Natural killer cell (primary cell): ENCODE measurements at regions not wholly inside any gene's neighbourhood (a gene's known extent, or its start where the extent isn't known, plus 50 kb on each side); places are given as distances from the start of the nearest gene placed in this dataset.
A peak's percentile ranks its signal among the peaks of the same experiment; 100 is the strongest.

Source experiments
- ATAC-seq, 3 donors: fragments of 150-1000 bp in 2 of 3; fragments of 200-7000 bp in 1 of 3; cut with Tn5 transposase; 1 replicate in 1 of 3; 2 replicates in 2 of 3; pipeline ENCODE4 v1.10.0; 2021; ENCODE audit warnings: mild to moderate bottlenecking in 2 of 3, moderate library complexity in 2 of 3
- DNase-seq, 2 donors: peaks; one replicate each; pipeline versions ENCODE4 v3.0.0 to v3.0.0-alpha.2; 2013 to 2021; ENCODE audit warnings: mixed read lengths in 1 of 2
- H3K27ac ChIP-seq: one replicate; pipeline ENCODE4 v1.5.1; 2013; ENCODE audit warnings: mild to moderate bottlenecking, low read length
- H3K27me3 ChIP-seq: one replicate; pipeline ENCODE4 v1.6.1; 2013; ENCODE audit warnings: low read length; ENCODE audit not compliant: control insufficient read depth, insufficient read depth
- H3K36me3 ChIP-seq: one replicate; pipeline ENCODE4 v1.6.1; 2013; ENCODE audit warnings: low read length; ENCODE audit not compliant: control insufficient read depth, insufficient read depth
- H3K4me1 ChIP-seq: one replicate; pipeline ENCODE4 v1.6.1; 2013; ENCODE audit warnings: low read length; ENCODE audit not compliant: control insufficient read depth, insufficient read depth
- H3K4me3 ChIP-seq: one replicate; pipeline ENCODE4 v1.5.1; 2013; ENCODE audit warnings: low read length
- H3K9me3 ChIP-seq: one replicate; pipeline ENCODE4 v1.6.1; 2013; ENCODE audit warnings: low read length; ENCODE audit not compliant: control insufficient read depth, insufficient read depth
- H3K27ac Mint-ChIP-seq, 2 donors: one replicate each; pipeline ENCODE4 v1.8.0; 2022; ENCODE audit warnings: mild to moderate bottlenecking in 2 of 2, mixed read lengths in 2 of 2, moderate library complexity in 1 of 2
- H3K27me3 Mint-ChIP-seq, 2 donors: one replicate each; pipeline ENCODE4 v1.8.0; 2022; ENCODE audit warnings: low read depth in 2 of 2, mixed read lengths in 2 of 2
- H3K36me3 Mint-ChIP-seq: one replicate; pipeline ENCODE4 v1.8.0; 2022; ENCODE audit warnings: mixed read lengths
- H3K4me1 Mint-ChIP-seq, 2 donors: one replicate each; pipeline ENCODE4 v1.8.0; 2022; ENCODE audit warnings: mixed read lengths in 2 of 2
- H3K4me3 Mint-ChIP-seq: one replicate; pipeline ENCODE4 v1.8.0; 2022; ENCODE audit warnings: mild to moderate bottlenecking, moderate library complexity, mixed read lengths
- H3K9me3 Mint-ChIP-seq, 2 donors: one replicate each; pipeline ENCODE4 v1.8.0; 2022; ENCODE audit warnings: mixed read lengths in 2 of 2
- WGBS: methylation state at CpG from one replicate; pipeline ENCODE4 v1.1.7; 2013; ENCODE audit warnings: missing lambda C conversion rate; ENCODE audit not compliant: insufficient coverage; 5-methylcytosine and 5-hydroxymethylcytosine counted together
- intact Hi-C: fragments of 100-400 bp; cut with micrococcal nuclease; formaldehyde crosslinking; loops from one replicate; pipeline ENCODE4 v1.14.2; 2022
- TF ChIP-seq, protein P1 (sequence below): fragments of 200-600 bp; IDR thresholded peaks from one replicate; pipeline ENCODE4 v1.8.0; 2022; ENCODE audit warnings: antibody characterized with exemption

GRCh38 chr13:111394211-111394922 lies 73.9 kb downstream of the TEX29 start:
- Histone ChIP-seq H3K27me3 (no peaks in the 10 kb centered on the region), H3K9me3 (no peaks in the 10 kb centered on the region), H3K27ac (no peak overlapping the region), H3K4me3 (no peak overlapping the region), H3K4me1 (no peaks in the 10 kb centered on the region), H3K36me3 (no peaks in the 10 kb centered on the region)
- 83% methylated on average over 13 of the region's 14 CpGs for WGBS
- Mint-ChIP-seq H3K27ac (no peak overlapping the region), H3K4me1 (no peaks in the 10 kb centered on the region), H3K36me3 (no peaks in the 10 kb centered on the region), H3K4me3 (no peak overlapping the region), H3K27me3 (no peaks in the 10 kb centered on the region), H3K9me3 (no peaks in the 10 kb centered on the region)
- intact Hi-C loops, result no loop called here
- DNase-seq (peak in 1 of 2 donors; percentile 9), ATAC-seq (no peak)
- TF ChIP-seq, protein P1, sequence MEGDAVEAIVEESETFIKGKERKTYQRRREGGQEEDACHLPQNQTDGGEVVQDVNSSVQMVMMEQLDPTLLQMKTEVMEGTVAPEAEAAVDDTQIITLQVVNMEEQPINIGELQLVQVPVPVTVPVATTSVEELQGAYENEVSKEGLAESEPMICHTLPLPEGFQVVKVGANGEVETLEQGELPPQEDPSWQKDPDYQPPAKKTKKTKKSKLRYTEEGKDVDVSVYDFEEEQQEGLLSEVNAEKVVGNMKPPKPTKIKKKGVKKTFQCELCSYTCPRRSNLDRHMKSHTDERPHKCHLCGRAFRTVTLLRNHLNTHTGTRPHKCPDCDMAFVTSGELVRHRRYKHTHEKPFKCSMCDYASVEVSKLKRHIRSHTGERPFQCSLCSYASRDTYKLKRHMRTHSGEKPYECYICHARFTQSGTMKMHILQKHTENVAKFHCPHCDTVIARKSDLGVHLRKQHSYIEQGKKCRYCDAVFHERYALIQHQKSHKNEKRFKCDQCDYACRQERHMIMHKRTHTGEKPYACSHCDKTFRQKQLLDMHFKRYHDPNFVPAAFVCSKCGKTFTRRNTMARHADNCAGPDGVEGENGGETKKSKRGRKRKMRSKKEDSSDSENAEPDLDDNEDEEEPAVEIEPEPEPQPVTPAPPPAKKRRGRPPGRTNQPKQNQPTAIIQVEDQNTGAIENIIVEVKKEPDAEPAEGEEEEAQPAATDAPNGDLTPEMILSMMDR, result no peak

DNA sequence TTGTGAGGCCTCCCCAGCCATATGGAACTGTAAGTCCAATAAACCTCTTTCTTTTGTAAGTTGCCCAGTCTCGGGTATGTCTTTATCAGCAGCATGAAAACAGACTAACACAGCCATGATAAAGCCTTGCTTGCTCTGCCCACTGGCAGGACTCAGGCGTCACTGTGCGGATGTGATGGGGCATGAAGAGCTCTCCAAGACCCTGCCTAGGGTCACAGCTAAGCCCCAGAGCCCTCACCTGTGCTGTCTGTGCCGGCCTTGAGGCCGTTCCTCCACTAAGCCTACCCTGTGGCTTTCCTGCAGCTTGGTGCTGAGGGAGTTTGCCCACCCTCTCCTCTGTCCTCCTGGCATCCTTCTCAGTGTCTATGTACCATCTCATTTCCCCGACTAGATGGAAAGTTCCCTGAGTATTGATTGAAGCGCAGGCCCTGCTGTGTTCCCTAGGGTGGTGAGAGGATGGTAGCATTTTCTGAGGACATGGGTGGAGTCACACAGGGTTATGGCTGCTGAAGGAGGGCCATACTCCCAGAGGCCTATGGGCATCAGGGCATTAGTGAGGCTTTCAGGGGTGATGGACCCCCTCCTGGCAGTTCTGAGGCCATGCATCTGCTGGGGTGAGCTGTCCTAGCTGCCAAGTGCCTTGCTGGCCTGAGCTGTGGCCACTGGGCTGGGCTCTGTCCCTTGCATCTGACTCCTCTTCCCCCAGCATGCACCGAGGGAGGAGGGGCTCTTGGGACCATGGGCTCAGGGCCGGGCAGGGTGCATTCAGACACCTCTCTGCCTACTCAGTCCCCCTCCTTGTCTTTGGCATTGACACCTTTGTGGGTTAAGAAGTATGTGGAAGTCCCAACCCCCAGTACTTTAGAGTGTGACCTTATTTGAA lies 75.3 kb downstream of the TEX29 start:
- Histone ChIP-seq H3K27me3 (no peaks in the 10 kb centered on the region), H3K4me3 (no peak overlapping the region), H3K9me3 (no peaks in the 10 kb centered on the region), H3K27ac (no peak overlapping the region), H3K4me1 (no peaks in the 10 kb centered on the region), H3K36me3 (no peaks in the 10 kb centered on the region)
- 94% methylated on average over 8 of the region's 9 CpGs for WGBS
- Mint-ChIP-seq H3K4me1 (no peaks in the 10 kb centered on the region), H3K27ac (no peak overlapping the region), H3K27me3 (no peaks in the 10 kb centered on the region), H3K36me3 (no peaks in the 10 kb centered on the region), H3K9me3 (no peaks in the 10 kb centered on the region), H3K4me3 (no peak overlapping the region)
- TF ChIP-seq, protein P1, result no peak
- ATAC-seq (no peak), DNase-seq (peak in 1 of 2 donors; percentile 7)
- intact Hi-C loops, result no loop called here

GRCh38 chr13:111396457-111396856 lies 76.0 kb downstream of the TEX29 start:
- no peak overlapping the region for H3K4me3 ChIP-seq
- H3K27me3 ChIP-seq, result no peaks in the 10 kb centered on the region
- H3K9me3 Mint-ChIP-seq, result no peaks in the 10 kb centered on the region
- no peaks in the 10 kb centered on the region for H3K4me1 ChIP-seq
- no peaks in the 10 kb centered on the region for H3K27me3 Mint-ChIP-seq
- no peak overlapping the region for H3K4me3 Mint-ChIP-seq
- no peak overlapping the region for H3K27ac ChIP-seq
- no peak for ATAC-seq
- TF ChIP-seq, protein P1, result no peak
- DNase-seq, result peak in 1 of 2 donors; percentile 4
- WGBS, result 91% methylated on average over 12 of the region's 12 CpGs
- H3K27ac Mint-ChIP-seq, result no peak overlapping the region
- H3K36me3 Mint-ChIP-seq, result no peaks in the 10 kb centered on the region
- no peaks in the 10 kb centered on the region for H3K9me3 ChIP-seq
- intact Hi-C loops, result no loop called here
- H3K4me1 Mint-ChIP-seq, result no peaks in the 10 kb centered on the region
- no peaks in the 10 kb centered on the region for H3K36me3 ChIP-seq
